SK-N-SH (cell line): ENCODE measurements at regions not wholly inside any gene's neighbourhood (a gene's known extent, or its start where the extent isn't known, plus 50 kb on each side); places are given as distances from the start of the nearest gene placed in this dataset.

ENCODE experiments used
- CTCF ChIA-PET: fragments of 300-600, 350-600 bp; formaldehyde crosslinking; extraction: SDS; loops from one replicate; lab custom pipeline; 2021; lab: Yijun Ruan, JAX
- POLR2A ChIA-PET: fragments of 350-600 bp; sonication (Branson Sonifier 250); formaldehyde crosslinking; extraction: SDS; loops from one replicate; lab custom pipeline; 2020; ENCODE audit warnings: antibody characterized with exemption, inconsistent platforms; lab: Yijun Ruan, JAX
- DNase-seq: peaks from one replicate; pipeline ENCODE4 v3.0.0; 2012
- H2AFZ ChIP-seq: fragments of 200-600 bp; sonication (generic); 2 replicates; pipeline ENCODE4 v1.8.1; 2016; ENCODE audit warnings: antibody characterized with exemption, mild to moderate bottlenecking, low read depth
- H3F3A ChIP-seq: fragments of 200-600 bp; sonication (generic); replicated peaks from 2 replicates; pipeline ENCODE3; 2016; ENCODE audit warnings: antibody characterized with exemption, mild to moderate bottlenecking; ENCODE audit not compliant: insufficient read depth
- H3K27ac ChIP-seq, 2 experiments: fragments of 200-500 bp in 1 of 2; fragments of 200-600 bp in 1 of 2; sonication (Bioruptor generic) in 1 of 2; sonication (generic), shearing (Covaris generic) in 1 of 2; 2 replicates each; pipeline versions ENCODE4 v1.5.1 to v1.6.1; 2014 to 2016; ENCODE audit warnings: low read depth in 2 of 2, inconsistent platforms in 1 of 2, low read length in 1 of 2, mild to moderate bottlenecking in 1 of 2, mixed read lengths in 1 of 2
- H3K27me3 ChIP-seq: fragments of 200-600 bp; sonication (generic), shearing (Covaris generic); 2 replicates; pipeline ENCODE4 v1.6.1; 2016; ENCODE audit warnings: mixed run types; ENCODE audit not compliant: insufficient read depth
- H3K36me3 ChIP-seq, 2 experiments: fragments of 200-500 bp in 1 of 2; fragments of 200-600 bp in 1 of 2; sonication (Bioruptor generic) in 1 of 2; sonication (generic) in 1 of 2; replicated peaks in 1 of 2; 2 replicates each; pipeline versions ENCODE3 to v1.5.1; 2014 to 2016; ENCODE audit warnings: low read length in 1 of 2, mild to moderate bottlenecking in 1 of 2; ENCODE audit not compliant: insufficient read depth in 2 of 2, control insufficient read depth in 1 of 2
- H3K4me1 ChIP-seq, 2 experiments: fragments of 200-500 bp in 1 of 2; fragments of 200-600 bp in 1 of 2; sonication (Bioruptor generic) in 1 of 2; sonication (generic), shearing (Covaris generic) in 1 of 2; 2 replicates each; pipeline versions ENCODE4 v1.5.1 to v1.6.1; 2014 to 2016; ENCODE audit warnings: low read depth in 1 of 2, low read length in 1 of 2, mixed run types in 1 of 2; ENCODE audit not compliant: insufficient read depth in 2 of 2, control insufficient read depth in 1 of 2
- H3K4me2 ChIP-seq: fragments of 200-600 bp; sonication (generic), shearing (Covaris generic); 2 replicates; pipeline ENCODE4 v1.6.1; 2017; ENCODE audit warnings: mixed run types
- H3K4me3 ChIP-seq, 2 experiments: fragments of 200-500 bp in 1 of 2; fragments of 200-600 bp in 1 of 2; sonication (Bioruptor generic) in 1 of 2; sonication (generic), shearing (Covaris generic) in 1 of 2; 2 replicates each; pipeline versions ENCODE4 v1.5.1 to v1.8.1; 2014 to 2016; ENCODE audit warnings: low read depth in 2 of 2, inconsistent platforms in 1 of 2, low read length in 1 of 2, mild to moderate bottlenecking in 1 of 2, mixed read lengths in 1 of 2, moderate library complexity in 1 of 2
- H3K79me2 ChIP-seq: fragments of 200-600 bp; sonication (generic); 2 replicates; pipeline ENCODE4 v1.8.1; 2017; ENCODE audit warnings: mild to moderate bottlenecking; ENCODE audit not compliant: insufficient read depth
- H3K9ac ChIP-seq: fragments of 200-600 bp; sonication (generic); 2 replicates; pipeline ENCODE4 v1.6.1; 2017; ENCODE audit warnings: mixed run types
- H3K9me2 ChIP-seq: fragments of 200-600 bp; sonication (generic); 2 replicates; pipeline ENCODE4 v1.6.1; 2017; ENCODE audit warnings: mixed run types
- H3K9me3 ChIP-seq: fragments of 200-600 bp; sonication (generic); 2 replicates; pipeline ENCODE4 v1.6.1; 2017; ENCODE audit warnings: mixed run types, mild to moderate bottlenecking, moderate library complexity
- H4K20me1 ChIP-seq: fragments of 200-600 bp; sonication (generic); 2 replicates; pipeline ENCODE4 v1.6.1; 2017; ENCODE audit warnings: mild to moderate bottlenecking, mixed run types; ENCODE audit not compliant: insufficient read depth
- CHD2 ChIP-seq: fragments of 150-350 bp; IDR thresholded peaks from 2 replicates; pipeline ENCODE4 v1.6.1; 2018; ENCODE audit warnings: low read length; ENCODE audit not compliant: partially characterized antibody
- EP300 ChIP-seq, 2 experiments: IDR thresholded peaks; 2 replicates each; pipeline versions ENCODE4 v1.4.0 to v1.6.1; 2012; ENCODE audit warnings: borderline replicate concordance in 1 of 2, low read depth in 1 of 2, low read length in 1 of 2
- EZH2phosphoT487 ChIP-seq: fragments of 200-600 bp; sonication (generic); IDR thresholded peaks from 2 replicates; pipeline ENCODE4 v1.6.1; 2017; ENCODE audit warnings: low read depth, mixed run types, mild to moderate bottlenecking, antibody characterized with exemption, moderate library complexity, borderline replicate concordance
- FOSL2 ChIP-seq: IDR thresholded peaks from 2 replicates; pipeline ENCODE4 v1.4.0; 2012; ENCODE audit warnings: low read depth, mild to moderate bottlenecking, moderate library complexity, borderline replicate concordance
- FOXJ3 ChIP-seq: sonication (generic); formaldehyde crosslinking; IDR thresholded peaks from 2 replicates; pipeline ENCODE4 v1.5.1; 2020; ENCODE audit warnings: mild to moderate bottlenecking, missing genetic modification reagents
- FOXM1 ChIP-seq: IDR thresholded peaks from 2 replicates; pipeline ENCODE4 v1.4.0; 2012; ENCODE audit warnings: low read depth, mild to moderate bottlenecking
- GATA2 ChIP-seq: sonication (generic); formaldehyde crosslinking; IDR thresholded peaks from 2 replicates; pipeline ENCODE4 v1.5.0; 2020; ENCODE audit warnings: mild to moderate bottlenecking, missing genetic modification reagents
- MAX ChIP-seq: IDR thresholded peaks from 2 replicates; pipeline ENCODE4 v1.4.0; 2012; ENCODE audit warnings: low read depth
- MXI1 ChIP-seq: IDR thresholded peaks from 2 replicates; pipeline ENCODE4 v1.6.1; 2012; ENCODE audit warnings: mild to moderate bottlenecking, low read depth, low read length, improper control_type of control experiment
- NFIC ChIP-seq: IDR thresholded peaks from 2 replicates; pipeline ENCODE4 v1.4.0; 2012; ENCODE audit warnings: borderline replicate concordance
- PBX3 ChIP-seq: IDR thresholded peaks from 2 replicates; pipeline ENCODE4; 2012
- POLR2AphosphoS5 ChIP-seq: IDR thresholded peaks from 2 replicates; pipeline ENCODE4 v1.6.1; 2012; ENCODE audit warnings: low read depth, low read length
- RAD21 ChIP-seq: IDR thresholded peaks from 2 replicates; pipeline ENCODE4 v1.6.1; 2012; ENCODE audit warnings: mild to moderate bottlenecking, low read length
- RCOR1 ChIP-seq: fragments of 150-350 bp; IDR thresholded peaks from 2 replicates; pipeline ENCODE4 v1.6.1; 2017; ENCODE audit warnings: antibody characterized with exemption, low read length
- RXRA ChIP-seq: IDR thresholded peaks from 2 replicates; pipeline ENCODE4 v1.4.0; 2012; ENCODE audit warnings: low read depth, mild to moderate bottlenecking, borderline replicate concordance
- SIN3A ChIP-seq: IDR thresholded peaks from 2 replicates; pipeline ENCODE4 v1.6.1; 2012; ENCODE audit warnings: low read depth, mild to moderate bottlenecking, low read length, moderate library complexity, borderline replicate concordance
- SMC3 ChIP-seq: IDR thresholded peaks from 2 replicates; pipeline ENCODE4 v1.6.1; 2012; ENCODE audit warnings: low read depth, low read length, improper control_type of control experiment
- USF1 ChIP-seq: IDR thresholded peaks from 2 replicates; pipeline ENCODE4 v1.4.0; 2012; ENCODE audit warnings: low read depth, borderline replicate concordance
- USF2 ChIP-seq: fragments of 150-350 bp; IDR thresholded peaks from 2 replicates; pipeline ENCODE4 v1.6.1; 2017; ENCODE audit warnings: antibody characterized with exemption, low read length, low read depth, borderline replicate concordance
- YY1 ChIP-seq: IDR thresholded peaks from 2 replicates; pipeline ENCODE4 v1.4.0; 2012; ENCODE audit warnings: low read depth, mild to moderate bottlenecking
- ZBTB33 ChIP-seq: IDR thresholded peaks from 2 replicates; pipeline ENCODE4 v1.4.0; 2012; ENCODE audit warnings: low read depth, borderline replicate concordance
- whole genome bisulfite sequencing: methylation state at CpG from one replicate; pipeline ENCODE4 v1.1.6; 2017; ENCODE audit warnings: low lambda C conversion rate; 5-methylcytosine and 5-hydroxymethylcytosine counted together

- POLR2A ChIA-PET = no interaction called here
Measured at GRCh38 chr16:51245658-51245995, 94.6 kb upstream of the SALL1 start.

DNA sequence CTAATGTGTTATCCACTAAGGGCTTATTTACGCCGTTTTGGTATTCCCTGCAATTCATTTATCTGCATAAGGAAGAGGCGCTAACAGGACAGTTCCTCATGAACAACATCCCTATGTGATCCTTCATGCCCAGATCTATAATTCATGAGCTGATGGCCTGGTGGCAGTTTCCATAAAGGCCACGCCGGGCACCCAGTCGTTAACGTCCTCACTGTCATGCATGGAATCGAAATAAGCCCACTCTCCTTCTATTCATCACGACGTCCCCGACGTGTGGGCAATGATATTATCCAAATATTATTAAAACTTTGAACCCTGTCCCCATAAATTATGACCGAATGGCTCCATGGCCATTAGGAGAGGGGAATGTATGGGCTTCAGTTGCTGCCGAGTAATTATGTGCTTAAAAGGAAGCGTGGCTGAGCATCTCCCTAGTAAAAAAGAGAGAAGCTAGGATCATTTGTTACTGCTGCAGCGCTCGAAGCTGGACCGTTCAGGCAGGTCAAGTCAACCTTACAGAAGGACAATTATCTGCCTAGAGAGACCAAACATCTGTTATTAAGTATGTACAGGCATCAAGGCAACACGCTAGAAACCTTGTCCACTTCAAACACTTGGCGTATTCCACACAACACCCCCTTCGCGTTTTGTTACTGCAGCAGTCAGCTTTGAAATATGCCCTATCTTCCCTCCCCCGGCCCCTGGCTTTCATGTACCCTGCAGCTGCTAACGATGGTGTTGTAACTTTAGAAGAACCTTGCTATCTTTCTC is 94.0 kb upstream of the SALL1 start:
- H3K4me1 ChIP-seq = no peaks in the 10 kb centered on the region
- no peaks in the 10 kb centered on the region for H3K36me3 ChIP-seq
- no peak overlapping the region for H3K4me3 ChIP-seq
- no peak overlapping the region for H3K4me2 ChIP-seq
- TF ChIP-seq NFIC (no peak), RXRA (no peak), SMC3 (no peak), GATA2 (CRISPR knock-in tag) (no peak), CHD2 (no peak), RAD21 (no peak), MAX (no peak), RCOR1 (no peak), USF1 (no peak), MXI1 (no peak), YY1 (no peak), PBX3 (no peak), ZBTB33 (no peak), SIN3A (no peak), FOXM1 (no peak)
- H3K9ac ChIP-seq = no peak overlapping the region
- no peak overlapping the region for H3K27ac ChIP-seq
- H3K27me3 ChIP-seq = no peaks in the 10 kb centered on the region
- no peak overlapping the region for H2AFZ ChIP-seq
- H3K9me2 ChIP-seq = no peaks in the 10 kb centered on the region
- H4K20me1 ChIP-seq = no peaks in the 10 kb centered on the region
- ChIA-PET CTCF (no interaction called here), POLR2A (no interaction called here)
- 48% methylated on average over 24 of the region's 24 CpGs for WGBS
- H3F3A ChIP-seq = no peaks in the 10 kb centered on the region
- no peak for DNase-seq
- no peaks in the 10 kb centered on the region for H3K79me2 ChIP-seq
- no peaks in the 10 kb centered on the region for H3K9me3 ChIP-seq

More at GRCh38 chr16:51245658-51245995, 94.6 kb upstream of the SALL1 start:
- TF ChIP-seq YY1 (no peak), MXI1 (no peak), CHD2 (no peak), PBX3 (no peak), EZH2phosphoT487 (no peak), FOXJ3 (CRISPR knock-in tag) (no peak), POLR2AphosphoS5 (no peak), FOSL2 (no peak), EP300 (IDR thresholded peaks at IDR 0.05; ENCODE audit: borderline replicate concordance in 1 of 2, low read depth in 1 of 2, low read length in 1 of 2) (no peak), USF2 (no peak)
- no peak overlapping the region for H2AFZ ChIP-seq
- no peak for DNase-seq
- no peak overlapping the region for H3K27ac ChIP-seq
- no peak overlapping the region for H3K4me2 ChIP-seq
- H3K4me3 ChIP-seq = no peak overlapping the region
- H3K9ac ChIP-seq = no peak overlapping the region
- 62% methylated on average over 3 of the region's 3 CpGs for WGBS
- no peaks in the 10 kb centered on the region for H3K79me2 ChIP-seq
- no peaks in the 10 kb centered on the region for H3F3A ChIP-seq
- CTCF ChIA-PET = no interaction called here
- no peaks in the 10 kb centered on the region for H3K27me3 ChIP-seq
- no peaks in the 10 kb centered on the region for H3K4me1 ChIP-seq
- H3K9me3 ChIP-seq = no peaks in the 10 kb centered on the region
- H4K20me1 ChIP-seq = no peaks in the 10 kb centered on the region
- no peaks in the 10 kb centered on the region for H3K36me3 ChIP-seq
- H3K9me2 ChIP-seq = no peaks in the 10 kb centered on the region
